ENCODE measurements at regions not wholly inside any gene's neighbourhood (a gene's known extent, or its start where the extent isn't known, plus 50 kb on each side); places are given as distances from the start of the nearest gene placed in this dataset.

- no peak for DNase-seq (ENCODE audit: low spot score)
- intact Hi-C loops (cut with DNase I): no loop called here
- ATAC-seq: no peak
These were observed 475.0 kb upstream of the PCDH7 start for GRCh38 chr4:30245140-30245539.

- intact Hi-C loops (cut with DNase I): no loop called here
- ATAC-seq: no peak
- DNase-seq (ENCODE audit: low spot score): no peak
These were observed 463.9 kb upstream of the PCDH7 start for GRCh38 chr4:30256116-30256832.

- intact Hi-C loops (cut with DNase I): no loop called here
- ATAC-seq: no peak
These were observed 461.2 kb upstream of the PCDH7 start for GRCh38 chr4:30258949-30259348.

GRCh38 chr4:30262379-30262778 lies 457.8 kb upstream of the PCDH7 start:
- ATAC-seq (no peak), DNase-seq (ENCODE audit: low spot score) (no peak)
- intact Hi-C loops (cut with DNase I): no loop called here

More at GRCh38 chr4:30258949-30259348, 461.2 kb upstream of the PCDH7 start:
- no peak for DNase-seq (ENCODE audit: low spot score)

GRCh38 chr4:30264465-30264864 lies 455.7 kb upstream of the PCDH7 start:
- no peak for DNase-seq (ENCODE audit: low spot score)
- intact Hi-C loops (cut with DNase I): no loop called here
- no peak for ATAC-seq

GRCh38 chr4:30265716-30266115 lies 454.5 kb upstream of the PCDH7 start:
- intact Hi-C loops (cut with DNase I): no loop called here
- DNase-seq (ENCODE audit: low spot score) (no peak), ATAC-seq (no peak)

- no peak for ATAC-seq
- no peak for DNase-seq (ENCODE audit: low spot score)
- intact Hi-C loops (cut with DNase I): no loop called here
These were observed 451.8 kb upstream of the PCDH7 start for GRCh38 chr4:30268370-30268769.

- no peak for DNase-seq (ENCODE audit: low spot score)
- ATAC-seq: no peak
- intact Hi-C loops (cut with DNase I): no loop called here
These were observed 450.3 kb upstream of the PCDH7 start for GRCh38 chr4:30269850-30270249.

- intact Hi-C loops (cut with DNase I): no loop called here
- ATAC-seq (no peak), DNase-seq (ENCODE audit: low spot score) (no peak)
These were observed 438.2 kb upstream of the PCDH7 start for GRCh38 chr4:30281986-30282385.

GRCh38 chr4:30283336-30283735 lies 436.8 kb upstream of the PCDH7 start:
- no peak for DNase-seq (ENCODE audit: low spot score)
- ATAC-seq: no peak
- intact Hi-C loops (cut with DNase I): no loop called here

GRCh38 chr4:30294295-30294694 lies 425.9 kb upstream of the PCDH7 start:
- no peak for DNase-seq (ENCODE audit: low spot score)
- intact Hi-C loops (cut with DNase I): no loop called here
- no peak for ATAC-seq

GRCh38 chr4:30295652-30296051 lies 424.5 kb upstream of the PCDH7 start:
- intact Hi-C loops (cut with DNase I): no loop called here
- DNase-seq (ENCODE audit: low spot score) (no peak), ATAC-seq (no peak)

GRCh38 chr4:30314001-30314400 lies 406.2 kb upstream of the PCDH7 start:
- no peak for DNase-seq (ENCODE audit: low spot score)
- intact Hi-C loops (cut with DNase I): no loop called here
- no peak for ATAC-seq

GRCh38 chr4:30330894-30331652 lies 389.1 kb upstream of the PCDH7 start:
- ATAC-seq: no peak
- intact Hi-C loops (cut with DNase I): no loop called here
- no peak for DNase-seq (ENCODE audit: low spot score)

GRCh38 chr4:30341731-30342130 lies 378.4 kb upstream of the PCDH7 start:
- intact Hi-C loops (cut with DNase I): no loop called here

GRCh38 chr4:30350288-30350687 lies 369.9 kb upstream of the PCDH7 start:
- ATAC-seq (no peak), DNase-seq (ENCODE audit: low spot score) (no peak)
- intact Hi-C loops (cut with DNase I): no loop called here

More at GRCh38 chr4:30341731-30342130, 378.4 kb upstream of the PCDH7 start:
- no peak for DNase-seq (ENCODE audit: low spot score)
- no peak for ATAC-seq

GRCh38 chr4:30354605-30355004 lies 365.6 kb upstream of the PCDH7 start:
- no peak for ATAC-seq
- intact Hi-C loops (cut with DNase I): no loop called here

GRCh38 chr4:30362436-30362835 lies 357.7 kb upstream of the PCDH7 start:
- intact Hi-C loops (cut with DNase I): no loop called here
- ATAC-seq (no peak), DNase-seq (ENCODE audit: low spot score) (no peak)

More at GRCh38 chr4:30354605-30355004, 365.6 kb upstream of the PCDH7 start:
- DNase-seq (ENCODE audit: low spot score): no peak

- intact Hi-C loops (cut with DNase I): no loop called here
- DNase-seq (ENCODE audit: low spot score) (no peak), ATAC-seq (no peak)
These were observed 350.1 kb upstream of the PCDH7 start for GRCh38 chr4:30370105-30370504.

GRCh38 chr4:30380404-30380998 lies 339.7 kb upstream of the PCDH7 start:
- intact Hi-C loops (cut with DNase I): no loop called here
- DNase-seq (ENCODE audit: low spot score) (no peak), ATAC-seq (no peak)
